ENCODE measurements at regions not wholly inside any gene's neighbourhood (a gene's known extent, or its start where the extent isn't known, plus 50 kb on each side); places are given as distances from the start of the nearest gene placed in this dataset.

GRCh38 chr1:219433496-219434131 lies 179.3 kb downstream of the ZC3H11B start:
- Mint-ChIP-seq H3K36me3 (no peaks in the 10 kb centered on the region), H3K4me3 (no peak overlapping the region), H3K4me1 (no peaks in the 10 kb centered on the region), H3K27ac (no peak overlapping the region), H3K27me3 (no peaks in the 10 kb centered on the region), H3K9me3 (peaks cover 0 to 4% (median 0%) of the 10 kb centered on the region in 8 donors)
- no peak for DNase-seq
- Histone ChIP-seq H3K36me3 (ENCODE audit: insufficient read depth, low read length) (no peaks in the 10 kb centered on the region), H3K9me3 (ENCODE audit: control insufficient read depth in 1 of 2, low read length in 2 of 2) (no peaks in the 10 kb centered on the region), H3K27ac (ENCODE audit: low read depth, low read length) (no peak overlapping the region), H3K27me3 (ENCODE audit: insufficient read depth, low read length) (no peaks in the 10 kb centered on the region), H3K4me3 (ENCODE audit: low read length in 2 of 2) (no peak overlapping the region), H3K4me1 (ENCODE audit: insufficient read depth, low read length) (no peaks in the 10 kb centered on the region)
- intact Hi-C loops (cut with micrococcal nuclease) = no loop called here
- CTCF ChIA-PET (ENCODE audit: partially characterized antibody) = no interaction called here
- POLR2A ChIA-PET (ENCODE audit: partially characterized antibody) = no interaction called here

DNA sequence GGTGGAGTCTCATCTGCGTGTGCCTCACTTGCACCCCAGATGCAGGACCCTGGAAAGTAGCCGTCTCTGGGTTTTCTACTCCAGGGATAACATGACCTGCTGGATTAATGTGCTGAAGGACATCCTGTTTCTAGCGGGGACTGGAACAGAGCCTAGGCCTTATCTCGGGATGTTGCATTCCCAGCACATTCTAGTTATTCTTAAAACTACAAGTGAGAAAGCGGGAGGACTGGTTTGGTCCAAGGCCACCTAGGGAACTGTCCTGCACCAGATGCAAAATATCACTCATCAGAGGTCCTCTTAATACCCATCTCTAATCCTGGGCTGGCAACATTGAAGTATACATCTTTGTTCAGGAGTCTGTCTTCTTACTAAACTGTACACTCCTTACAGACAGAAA lies 179.9 kb downstream of the ZC3H11B start:
- Mint-ChIP-seq H3K36me3 (no peaks in the 10 kb centered on the region), H3K27ac (peak overlapping the region in 1 of 7 donors; percentile 0), H3K9me3 (peaks cover 0 to 4% (median 0%) of the 10 kb centered on the region in 8 donors), H3K4me1 (no peaks in the 10 kb centered on the region), H3K27me3 (no peaks in the 10 kb centered on the region), H3K4me3 (no peak overlapping the region)
- Histone ChIP-seq H3K36me3 (ENCODE audit: insufficient read depth, low read length) (no peaks in the 10 kb centered on the region), H3K27ac (ENCODE audit: low read depth, low read length) (no peak overlapping the region), H3K9me3 (ENCODE audit: control insufficient read depth in 1 of 2, low read length in 2 of 2) (no peaks in the 10 kb centered on the region), H3K4me3 (ENCODE audit: low read length in 2 of 2) (no peak overlapping the region), H3K4me1 (ENCODE audit: insufficient read depth, low read length) (no peaks in the 10 kb centered on the region), H3K27me3 (ENCODE audit: insufficient read depth, low read length) (no peaks in the 10 kb centered on the region)
- intact Hi-C loops (cut with micrococcal nuclease) = no loop called here
- POLR2A ChIA-PET (ENCODE audit: partially characterized antibody) = no interaction called here
- CTCF ChIA-PET (ENCODE audit: partially characterized antibody) = no interaction called here
- DNase-seq = no peak

DNA sequence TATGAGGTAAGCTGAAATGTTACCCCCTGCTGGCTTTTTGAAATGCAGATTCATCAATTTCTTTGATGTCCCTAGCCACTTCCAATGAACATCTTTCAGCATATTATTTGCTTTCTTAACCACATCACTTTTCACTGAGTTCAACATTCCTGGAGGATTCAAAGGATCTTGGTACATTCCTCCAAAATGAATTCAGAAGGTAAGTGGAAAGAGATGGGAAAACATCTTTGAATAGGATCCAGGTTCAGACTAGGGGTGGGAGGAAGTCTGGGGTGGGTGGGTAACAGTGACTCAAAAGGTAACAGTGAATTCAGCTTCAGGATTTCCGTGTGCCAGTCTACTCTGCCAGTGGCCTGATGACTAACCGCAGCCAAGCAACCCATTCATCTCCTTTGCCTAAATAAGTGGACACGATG lies 180.7 kb downstream of the ZC3H11B start:
- Histone ChIP-seq H3K4me1 (ENCODE audit: insufficient read depth, low read length) (no peaks in the 10 kb centered on the region), H3K4me3 (ENCODE audit: low read length in 2 of 2) (no peak overlapping the region), H3K9me3 (ENCODE audit: control insufficient read depth in 1 of 2, low read length in 2 of 2) (no peaks in the 10 kb centered on the region), H3K36me3 (ENCODE audit: insufficient read depth, low read length) (no peaks in the 10 kb centered on the region), H3K27ac (ENCODE audit: low read depth, low read length) (no peak overlapping the region), H3K27me3 (ENCODE audit: insufficient read depth, low read length) (no peaks in the 10 kb centered on the region)
- DNase-seq = no peak
- CTCF ChIA-PET (ENCODE audit: partially characterized antibody) = no interaction called here
- H3K27me3 Mint-ChIP-seq = no peaks in the 10 kb centered on the region
- no peak overlapping the region for H3K4me3 Mint-ChIP-seq
- no peaks in the 10 kb centered on the region for H3K4me1 Mint-ChIP-seq
- no peak overlapping the region for H3K27ac Mint-ChIP-seq
- intact Hi-C loops (cut with micrococcal nuclease) = no loop called here
- peaks cover 0 to 4% (median 0%) of the 10 kb centered on the region in 8 donors for H3K9me3 Mint-ChIP-seq
- POLR2A ChIA-PET (ENCODE audit: partially characterized antibody) = no interaction called here
- H3K36me3 Mint-ChIP-seq = no peaks in the 10 kb centered on the region

GRCh38 chr1:219430419-219430818 lies 182.5 kb downstream of the ZC3H11B start:
- no peak for DNase-seq
- Histone ChIP-seq H3K27ac (ENCODE audit: low read depth, low read length) (no peak overlapping the region), H3K4me3 (ENCODE audit: low read length in 2 of 2) (no peak overlapping the region), H3K9me3 (ENCODE audit: control insufficient read depth in 1 of 2, low read length in 2 of 2) (no peaks in the 10 kb centered on the region), H3K36me3 (ENCODE audit: insufficient read depth, low read length) (no peaks in the 10 kb centered on the region), H3K27me3 (ENCODE audit: insufficient read depth, low read length) (no peaks in the 10 kb centered on the region), H3K4me1 (ENCODE audit: insufficient read depth, low read length) (no peaks in the 10 kb centered on the region)
- POLR2A ChIA-PET (ENCODE audit: partially characterized antibody) = no interaction called here
- H3K9me3 Mint-ChIP-seq = peaks cover 0 to 4% (median 0%) of the 10 kb centered on the region in 8 donors
- no peak overlapping the region for H3K4me3 Mint-ChIP-seq
- no peaks in the 10 kb centered on the region for H3K4me1 Mint-ChIP-seq
- H3K27me3 Mint-ChIP-seq = no peaks in the 10 kb centered on the region
- CTCF ChIA-PET (ENCODE audit: partially characterized antibody) = no interaction called here
- H3K27ac Mint-ChIP-seq = no peak overlapping the region
- no peaks in the 10 kb centered on the region for H3K36me3 Mint-ChIP-seq
- intact Hi-C loops (cut with micrococcal nuclease) = no loop called here

- ChIA-PET CTCF (ENCODE audit: partially characterized antibody) (interaction anchor here (0.9 kb wide), 1 partner anchor 43 kb away, joined by 4 read pairs; no protein-coding TSS in a partner anchor), POLR2A (ENCODE audit: partially characterized antibody) (no interaction called here)
- Mint-ChIP-seq H3K36me3 (no peaks in the 10 kb centered on the region), H3K27me3 (no peaks in the 10 kb centered on the region), H3K4me3 (no peak overlapping the region), H3K4me1 (no peaks in the 10 kb centered on the region), H3K27ac (no peak overlapping the region), H3K9me3 (peaks cover 0 to 4% (median 0%) of the 10 kb centered on the region in 8 donors)
- Histone ChIP-seq H3K36me3 (ENCODE audit: insufficient read depth, low read length) (no peaks in the 10 kb centered on the region), H3K9me3 (ENCODE audit: control insufficient read depth in 1 of 2, low read length in 2 of 2) (no peaks in the 10 kb centered on the region), H3K4me3 (ENCODE audit: low read length in 2 of 2) (no peak overlapping the region), H3K27ac (ENCODE audit: low read depth, low read length) (no peak overlapping the region), H3K27me3 (ENCODE audit: insufficient read depth, low read length) (no peaks in the 10 kb centered on the region), H3K4me1 (ENCODE audit: insufficient read depth, low read length) (no peaks in the 10 kb centered on the region)
- DNase-seq = no peak
- intact Hi-C loops (cut with micrococcal nuclease) = no loop called here
Measured at GRCh38 chr1:219428651-219429050, 184.3 kb downstream of the ZC3H11B start.

DNA sequence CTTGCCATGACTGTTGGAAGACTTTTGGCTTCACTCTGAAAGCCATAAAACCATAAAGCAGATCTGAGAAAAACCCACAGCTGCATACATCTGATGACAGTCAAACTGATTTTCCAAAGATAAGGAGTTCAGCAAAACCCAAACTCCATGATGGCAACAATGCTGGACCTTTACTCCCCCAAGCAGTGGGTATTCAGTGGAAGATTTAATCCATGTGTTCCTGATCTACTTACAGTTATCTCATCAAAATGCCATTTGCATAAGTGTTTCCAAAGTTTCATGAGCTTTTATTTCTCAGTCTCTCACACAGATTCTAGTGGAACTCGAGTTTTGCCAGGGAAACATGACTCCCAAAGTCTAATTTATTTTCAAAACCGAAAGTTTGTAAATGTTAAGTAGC lies 184.9 kb downstream of the ZC3H11B start:
- no peak for DNase-seq
- Mint-ChIP-seq H3K36me3 (no peaks in the 10 kb centered on the region), H3K4me1 (no peaks in the 10 kb centered on the region), H3K9me3 (peaks cover 0 to 4% (median 0%) of the 10 kb centered on the region in 8 donors), H3K27ac (no peak overlapping the region), H3K4me3 (no peak overlapping the region), H3K27me3 (no peaks in the 10 kb centered on the region)
- intact Hi-C loops (cut with micrococcal nuclease) = no loop called here
- H3K27ac ChIP-seq (ENCODE audit: low read depth, low read length) = no peak overlapping the region
- ChIA-PET CTCF (ENCODE audit: partially characterized antibody) (interaction anchor here (0.9 kb wide), 1 partner anchor 42 kb away, joined by 4 read pairs; no protein-coding TSS in a partner anchor), POLR2A (ENCODE audit: partially characterized antibody) (no interaction called here)
- H3K4me3 ChIP-seq (ENCODE audit: low read length in 2 of 2) = no peak overlapping the region
- H3K36me3 ChIP-seq (ENCODE audit: insufficient read depth, low read length) = no peaks in the 10 kb centered on the region
- H3K4me1 ChIP-seq (ENCODE audit: insufficient read depth, low read length) = no peaks in the 10 kb centered on the region
- no peaks in the 10 kb centered on the region for H3K27me3 ChIP-seq (ENCODE audit: insufficient read depth, low read length)
- no peaks in the 10 kb centered on the region for H3K9me3 ChIP-seq (ENCODE audit: control insufficient read depth in 1 of 2, low read length in 2 of 2)

GRCh38 chr1:219427403-219427802 lies 185.5 kb downstream of the ZC3H11B start:
- no peaks in the 10 kb centered on the region for H3K4me1 ChIP-seq (ENCODE audit: insufficient read depth, low read length)
- intact Hi-C loops (cut with micrococcal nuclease) = no loop called here
- no peaks in the 10 kb centered on the region for H3K4me1 Mint-ChIP-seq
- DNase-seq = no peak
- POLR2A ChIA-PET (ENCODE audit: partially characterized antibody) = no interaction called here
- H3K4me3 Mint-ChIP-seq = no peak overlapping the region
- H3K9me3 ChIP-seq (ENCODE audit: control insufficient read depth in 1 of 2, low read length in 2 of 2) = no peaks in the 10 kb centered on the region
- H3K27me3 Mint-ChIP-seq = no peaks in the 10 kb centered on the region
- no peak overlapping the region for H3K4me3 ChIP-seq (ENCODE audit: low read length in 2 of 2)
- no peaks in the 10 kb centered on the region for H3K27me3 ChIP-seq (ENCODE audit: insufficient read depth, low read length)
- H3K36me3 ChIP-seq (ENCODE audit: insufficient read depth, low read length) = no peaks in the 10 kb centered on the region
- H3K9me3 Mint-ChIP-seq = peaks cover 0 to 2% (median 0%) of the 10 kb centered on the region in 8 donors
- no peak overlapping the region for H3K27ac ChIP-seq (ENCODE audit: low read depth, low read length)
- CTCF ChIA-PET (ENCODE audit: partially characterized antibody) = no interaction called here
- H3K36me3 Mint-ChIP-seq = no peaks in the 10 kb centered on the region
- no peak overlapping the region for H3K27ac Mint-ChIP-seq
